Ishikawa (cell line): ENCODE measurements at regions not wholly inside any gene's neighbourhood (a gene's known extent, or its start where the extent isn't known, plus 50 kb on each side); places are given as distances from the start of the nearest gene placed in this dataset.

Source experiments
- CEBPB ChIP-seq: IDR thresholded peaks from 2 replicates; pipeline ENCODE4 v1.6.1; 2012
- CREB1 ChIP-seq: IDR thresholded peaks from 2 replicates; pipeline ENCODE4 v1.6.1; 2012; ENCODE audit warnings: low read depth
- EGR1 ChIP-seq: IDR thresholded peaks from 2 replicates; pipeline ENCODE4 v1.6.1; 2012
- EP300 ChIP-seq: IDR thresholded peaks from 2 replicates; pipeline ENCODE4 v1.6.1; 2012; ENCODE audit warnings: borderline replicate concordance
- FOXM1 ChIP-seq: IDR thresholded peaks from 2 replicates; pipeline ENCODE4 v1.6.1; 2012; ENCODE audit warnings: low read depth, borderline replicate concordance
- NFIC ChIP-seq: IDR thresholded peaks from 2 replicates; pipeline ENCODE4 v1.6.1; 2012
- RAD21 ChIP-seq: IDR thresholded peaks from 2 replicates; pipeline ENCODE4 v1.6.1; 2012; ENCODE audit warnings: low read depth
- TAF1 ChIP-seq: IDR thresholded peaks from 2 replicates; pipeline ENCODE4 v1.6.1; 2012; ENCODE audit warnings: low read depth, mild to moderate bottlenecking
- TCF12 ChIP-seq: IDR thresholded peaks from 2 replicates; pipeline ENCODE4 v1.6.1; 2012; ENCODE audit warnings: low read depth
- TEAD4 ChIP-seq: IDR thresholded peaks from 2 replicates; pipeline ENCODE4 v1.6.1; 2012
- YY1 ChIP-seq: IDR thresholded peaks from 2 replicates; pipeline ENCODE4 v1.6.1; 2012; ENCODE audit warnings: low read depth
- ZBTB7A ChIP-seq: IDR thresholded peaks from 2 replicates; pipeline ENCODE4 v1.6.1; 2012; ENCODE audit warnings: low read depth
- TF ChIP-seq, protein P1 (sequence below): IDR thresholded peaks from 2 replicates; pipeline ENCODE4 v1.6.1; 2012
- TF ChIP-seq, protein P2 (sequence below): IDR thresholded peaks from 2 replicates; pipeline ENCODE4 v1.6.1; 2012; ENCODE audit warnings: low read depth, mild to moderate bottlenecking
- TF ChIP-seq, protein P3 (sequence below): IDR thresholded peaks from 2 replicates; pipeline ENCODE4 v1.6.1; 2012

DNA sequence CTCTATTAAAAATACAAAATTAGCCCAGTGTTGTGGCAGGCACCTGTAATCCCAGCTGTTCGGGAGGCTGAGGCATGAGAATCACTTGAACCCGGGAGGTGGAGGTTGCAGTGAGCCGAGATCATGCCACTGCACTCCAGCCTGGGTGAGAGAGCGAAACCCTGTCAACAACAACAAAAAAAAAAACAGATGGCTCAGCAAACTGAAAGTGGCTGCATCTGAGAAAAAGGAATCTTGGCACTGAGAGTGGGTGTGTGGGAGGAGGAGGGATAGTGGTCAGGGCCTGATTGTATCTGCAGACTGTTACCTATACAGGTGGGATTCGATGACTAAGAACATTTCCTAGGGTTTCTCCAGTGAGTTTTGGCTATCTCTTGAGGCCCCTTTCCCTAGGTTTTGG is 122.2 kb upstream of the BARHL2 start:
- TF ChIP-seq RAD21, result no peak
- TF ChIP-seq EP300, result no peak
- TF ChIP-seq, protein P1, sequence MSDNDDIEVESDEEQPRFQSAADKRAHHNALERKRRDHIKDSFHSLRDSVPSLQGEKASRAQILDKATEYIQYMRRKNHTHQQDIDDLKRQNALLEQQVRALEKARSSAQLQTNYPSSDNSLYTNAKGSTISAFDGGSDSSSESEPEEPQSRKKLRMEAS, result no peak
- no peak for TF ChIP-seq CREB1
- no peak for TF ChIP-seq YY1
- no peak for TF ChIP-seq TEAD4
- TF ChIP-seq, protein P2, sequence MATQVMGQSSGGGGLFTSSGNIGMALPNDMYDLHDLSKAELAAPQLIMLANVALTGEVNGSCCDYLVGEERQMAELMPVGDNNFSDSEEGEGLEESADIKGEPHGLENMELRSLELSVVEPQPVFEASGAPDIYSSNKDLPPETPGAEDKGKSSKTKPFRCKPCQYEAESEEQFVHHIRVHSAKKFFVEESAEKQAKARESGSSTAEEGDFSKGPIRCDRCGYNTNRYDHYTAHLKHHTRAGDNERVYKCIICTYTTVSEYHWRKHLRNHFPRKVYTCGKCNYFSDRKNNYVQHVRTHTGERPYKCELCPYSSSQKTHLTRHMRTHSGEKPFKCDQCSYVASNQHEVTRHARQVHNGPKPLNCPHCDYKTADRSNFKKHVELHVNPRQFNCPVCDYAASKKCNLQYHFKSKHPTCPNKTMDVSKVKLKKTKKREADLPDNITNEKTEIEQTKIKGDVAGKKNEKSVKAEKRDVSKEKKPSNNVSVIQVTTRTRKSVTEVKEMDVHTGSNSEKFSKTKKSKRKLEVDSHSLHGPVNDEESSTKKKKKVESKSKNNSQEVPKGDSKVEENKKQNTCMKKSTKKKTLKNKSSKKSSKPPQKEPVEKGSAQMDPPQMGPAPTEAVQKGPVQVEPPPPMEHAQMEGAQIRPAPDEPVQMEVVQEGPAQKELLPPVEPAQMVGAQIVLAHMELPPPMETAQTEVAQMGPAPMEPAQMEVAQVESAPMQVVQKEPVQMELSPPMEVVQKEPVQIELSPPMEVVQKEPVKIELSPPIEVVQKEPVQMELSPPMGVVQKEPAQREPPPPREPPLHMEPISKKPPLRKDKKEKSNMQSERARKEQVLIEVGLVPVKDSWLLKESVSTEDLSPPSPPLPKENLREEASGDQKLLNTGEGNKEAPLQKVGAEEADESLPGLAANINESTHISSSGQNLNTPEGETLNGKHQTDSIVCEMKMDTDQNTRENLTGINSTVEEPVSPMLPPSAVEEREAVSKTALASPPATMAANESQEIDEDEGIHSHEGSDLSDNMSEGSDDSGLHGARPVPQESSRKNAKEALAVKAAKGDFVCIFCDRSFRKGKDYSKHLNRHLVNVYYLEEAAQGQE, result no peak
- TF ChIP-seq FOXM1, result no peak
- TF ChIP-seq, protein P3, sequence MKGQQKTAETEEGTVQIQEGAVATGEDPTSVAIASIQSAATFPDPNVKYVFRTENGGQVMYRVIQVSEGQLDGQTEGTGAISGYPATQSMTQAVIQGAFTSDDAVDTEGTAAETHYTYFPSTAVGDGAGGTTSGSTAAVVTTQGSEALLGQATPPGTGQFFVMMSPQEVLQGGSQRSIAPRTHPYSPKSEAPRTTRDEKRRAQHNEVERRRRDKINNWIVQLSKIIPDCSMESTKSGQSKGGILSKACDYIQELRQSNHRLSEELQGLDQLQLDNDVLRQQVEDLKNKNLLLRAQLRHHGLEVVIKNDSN, result no peak
- no peak for TF ChIP-seq EGR1
- TF ChIP-seq NFIC, result no peak
- TF ChIP-seq TAF1, result no peak
- TF ChIP-seq TCF12, result no peak
- no peak for TF ChIP-seq CEBPB
- TF ChIP-seq ZBTB7A, result no peak

DNA sequence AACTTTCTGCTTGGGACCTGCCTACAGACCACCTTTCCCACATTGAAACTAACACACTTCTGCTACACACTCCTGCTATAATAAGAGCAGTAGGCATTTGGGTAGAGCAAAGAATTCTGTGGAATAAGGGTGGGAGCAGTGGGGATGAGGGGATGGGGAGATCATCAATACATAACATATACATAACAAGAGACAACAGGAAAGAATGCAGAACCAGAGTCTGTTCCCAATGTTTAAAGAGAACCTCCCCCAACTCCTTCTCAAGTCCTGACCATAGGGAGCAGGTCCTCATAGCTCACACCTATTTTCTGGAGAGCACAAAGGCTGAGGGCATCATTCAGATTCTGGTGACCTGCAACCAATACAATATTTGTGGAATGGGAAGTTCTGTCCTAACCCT is 121.6 kb upstream of the BARHL2 start:
- TF ChIP-seq YY1 (no peak), EP300 (no peak), EGR1 (no peak), FOXM1 (no peak)
- TF ChIP-seq, protein P1, result no peak

DNA sequence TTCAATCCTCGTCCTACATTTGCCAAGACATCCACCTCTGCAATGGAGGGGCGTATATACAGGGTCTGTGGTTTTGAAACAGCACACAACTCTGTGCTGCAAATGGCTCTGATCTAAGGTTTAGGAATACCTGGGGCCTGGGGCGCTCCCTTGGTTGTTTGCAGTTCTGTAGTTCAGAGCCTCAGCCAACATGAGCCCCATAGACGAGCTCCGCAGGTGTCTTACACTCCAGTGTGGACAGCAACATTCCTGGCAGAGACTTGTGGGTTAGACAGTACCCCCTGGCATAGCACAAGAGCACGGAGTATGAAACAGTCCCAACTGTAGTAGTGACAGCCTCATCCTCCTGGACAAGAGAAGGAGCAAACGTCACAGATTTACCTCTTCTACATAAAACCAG is 120.3 kb upstream of the BARHL2 start:
- TF ChIP-seq TAF1 (no peak), EP300 (no peak), EGR1 (no peak), CREB1 (no peak), YY1 (no peak), RAD21 (no peak), TEAD4 (no peak), FOXM1 (no peak)
- TF ChIP-seq, protein P1, result no peak
- TF ChIP-seq, protein P2, result no peak
- TF ChIP-seq, protein P3, result no peak

DNA sequence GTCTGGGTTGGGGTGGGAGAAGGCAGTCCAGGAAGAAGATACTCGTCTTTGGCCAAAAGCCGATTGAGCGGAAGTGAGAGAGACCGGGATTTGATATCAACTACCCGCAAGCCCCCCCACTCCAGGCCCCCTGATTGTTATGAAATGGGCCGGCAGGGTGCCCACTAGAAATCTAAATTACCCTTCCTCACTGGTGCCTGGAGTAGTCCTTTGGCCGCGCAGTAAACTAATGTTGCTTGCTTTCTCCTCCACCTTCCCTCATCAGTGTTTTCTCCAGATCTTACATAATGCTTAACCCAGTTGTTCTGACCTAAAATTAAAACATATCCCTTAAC is 119.2 kb upstream of the BARHL2 start:
- TF ChIP-seq, protein P1, result no peak
- TF ChIP-seq NFIC (no peak), CEBPB (no peak), ZBTB7A (no peak), EP300 (no peak), EGR1 (no peak), TAF1 (no peak), RAD21 (no peak), CREB1 (no peak), TCF12 (no peak), YY1 (no peak), FOXM1 (no peak)
- TF ChIP-seq, protein P3, result no peak
- TF ChIP-seq, protein P2, result no peak
